ENCODE measurements at regions not wholly inside any gene's neighbourhood (a gene's known extent, or its start where the extent isn't known, plus 50 kb on each side); places are given as distances from the start of the nearest gene placed in this dataset.

GRCh38 chr20:11430652-11431051 lies 487.0 kb upstream of the BTBD3 start:
- DNase-seq: no peak

DNA sequence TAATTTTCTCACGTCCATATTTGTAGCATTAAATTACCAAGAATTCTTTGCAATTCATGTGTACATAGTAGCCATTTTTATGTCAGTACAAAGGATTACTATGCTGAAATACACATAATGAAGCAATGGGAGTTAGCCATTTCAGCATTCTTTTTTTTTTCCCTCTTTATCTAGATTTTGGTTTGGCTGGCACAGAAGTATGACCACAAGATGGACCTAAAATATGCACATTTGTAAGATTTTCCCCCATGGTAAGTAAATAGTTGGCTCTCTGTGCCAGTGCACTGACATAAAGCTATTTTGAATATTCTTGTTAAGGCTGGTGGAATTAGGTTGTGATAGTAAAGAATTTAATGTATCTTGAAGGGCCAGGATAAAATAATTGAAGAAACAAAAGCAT lies 486.1 kb upstream of the BTBD3 start:
- no peak for DNase-seq

GRCh38 chr20:11432407-11432806 lies 485.3 kb upstream of the BTBD3 start:
- no peak for DNase-seq

GRCh38 chr20:11436113-11436905 lies 481.4 kb upstream of the BTBD3 start:
- peak; percentile 52 to 63 for DNase-seq

DNA sequence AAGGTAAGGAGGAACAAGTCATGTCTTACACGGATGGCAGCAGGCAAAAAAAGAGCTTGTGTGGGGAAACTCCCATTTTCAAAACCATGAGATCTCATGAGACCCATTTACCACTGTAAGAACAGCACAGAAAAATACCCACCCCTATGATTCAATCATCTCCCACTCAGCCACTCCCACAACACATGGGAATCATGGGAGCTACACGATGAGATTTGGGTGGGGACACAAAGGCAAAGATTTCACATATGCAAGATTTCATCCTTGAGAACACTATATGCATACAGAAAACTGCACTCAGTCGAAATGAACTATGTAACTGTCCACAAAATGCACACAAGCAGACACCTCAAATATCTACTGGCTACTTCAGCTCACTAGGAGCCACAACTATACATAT lies 480.6 kb upstream of the BTBD3 start:
- DNase-seq: no peak

- no peak for DNase-seq
Observed at GRCh38 chr20:11437611-11438380, 479.9 kb upstream of the BTBD3 start.

GRCh38 chr20:11438412-11438811 lies 479.3 kb upstream of the BTBD3 start:
- DNase-seq: no peak

DNA sequence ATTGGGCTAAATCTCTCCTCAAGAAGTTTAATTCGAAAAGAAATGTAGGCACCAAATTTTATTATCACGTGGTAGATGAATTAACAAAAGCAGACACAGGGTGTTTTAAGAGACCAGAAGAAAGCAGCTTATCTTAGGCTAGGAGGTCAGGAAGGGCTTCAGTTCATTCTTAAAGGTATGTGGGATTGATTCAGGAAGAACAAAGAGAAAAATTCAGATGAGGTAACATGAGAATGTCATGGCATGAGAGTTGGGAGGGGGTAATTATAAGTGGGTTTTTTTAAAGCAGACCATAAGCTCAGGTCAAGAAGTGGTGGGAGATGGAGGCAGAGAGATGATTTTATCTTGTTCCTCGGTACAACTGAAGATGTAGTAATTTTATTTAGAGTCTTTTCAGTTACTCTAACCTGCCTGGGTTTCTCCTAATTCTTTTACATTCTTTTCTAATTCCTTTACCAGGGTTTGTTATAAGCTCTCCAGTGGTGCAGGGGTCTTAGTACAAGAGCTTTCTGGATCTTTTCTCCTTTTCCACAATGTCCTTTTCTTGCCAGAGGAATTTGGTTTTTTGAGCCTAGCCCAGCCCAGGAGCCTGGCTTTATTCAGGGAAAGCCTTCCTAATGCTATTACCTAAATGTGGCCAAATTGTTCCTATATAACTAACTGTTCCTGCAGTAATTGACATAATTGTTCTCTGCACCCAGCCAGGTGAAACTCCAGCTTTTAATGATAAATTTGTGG lies 474.1 kb upstream of the BTBD3 start:
- DNase-seq: no peak

- no peak for DNase-seq
Observed at GRCh38 chr20:11445161-11445560, 472.5 kb upstream of the BTBD3 start.

DNA sequence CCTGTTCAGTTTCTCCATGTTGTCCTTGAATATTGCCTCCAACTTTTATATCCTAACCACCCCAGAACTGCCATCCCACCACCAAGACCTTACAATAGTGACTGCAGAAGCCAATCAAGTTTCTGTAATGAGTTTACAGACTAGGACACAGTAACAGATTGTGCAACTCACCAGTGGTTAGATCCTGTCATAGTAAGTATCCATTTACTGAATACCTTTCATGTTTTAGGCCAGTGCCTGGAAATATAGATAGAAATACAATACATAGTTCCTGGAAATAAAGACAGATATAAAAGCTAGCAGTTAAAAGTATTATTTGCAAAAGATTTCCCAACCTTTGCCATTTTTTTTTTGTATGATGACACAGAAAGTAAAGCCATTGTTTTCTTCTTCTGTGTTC lies 471.8 kb upstream of the BTBD3 start:
- no peak for DNase-seq

GRCh38 chr20:11447371-11448100 lies 470.2 kb upstream of the BTBD3 start:
- no peak for DNase-seq

DNA sequence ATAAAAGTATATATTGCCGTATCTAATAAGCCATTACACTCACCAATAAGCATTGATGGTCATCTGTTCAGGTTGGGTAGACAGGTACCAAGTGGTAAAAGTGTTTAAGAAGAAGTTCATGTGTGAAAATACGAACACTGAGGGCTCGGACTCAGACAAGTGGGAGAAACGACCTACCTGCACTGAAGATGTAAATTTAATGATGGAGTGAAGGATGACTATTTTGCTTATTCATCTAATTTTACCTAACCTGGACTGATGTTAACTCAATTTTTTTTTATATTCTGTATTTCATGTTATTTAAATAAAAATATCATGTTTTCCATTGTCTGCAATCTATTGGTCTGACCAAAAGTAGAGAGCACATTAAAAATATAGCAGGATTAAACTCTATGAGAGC lies 469.1 kb upstream of the BTBD3 start:
- DNase-seq: no peak

DNA sequence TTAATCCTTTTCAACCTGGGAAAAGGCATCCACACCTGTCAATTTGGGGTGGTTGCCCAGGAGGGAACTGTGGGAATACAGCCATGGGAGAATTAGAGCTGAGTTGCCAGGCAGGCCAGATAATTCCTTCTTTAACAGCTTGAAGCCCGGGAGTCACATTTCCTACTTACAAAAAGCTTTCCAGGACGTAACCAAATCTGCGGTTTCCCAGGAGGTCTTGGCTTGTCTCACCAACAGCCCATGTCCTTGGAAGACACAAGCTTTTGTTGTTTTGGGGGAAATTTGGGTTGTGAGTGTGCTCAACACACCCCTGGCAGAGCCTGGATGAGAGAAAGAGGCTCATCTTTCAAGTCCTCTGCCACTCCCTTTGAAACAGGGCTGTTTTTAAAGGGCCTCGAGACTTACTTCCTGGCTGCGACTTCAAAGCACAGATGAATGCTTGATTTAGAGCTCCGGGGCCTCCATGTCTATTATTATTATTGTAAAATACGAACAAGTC lies 465.9 kb upstream of the BTBD3 start:
- no peak for DNase-seq

GRCh38 chr20:11452326-11452725 lies 465.4 kb upstream of the BTBD3 start:
- peak; percentile 65 to 85 for DNase-seq

GRCh38 chr20:11453430-11453829 lies 464.3 kb upstream of the BTBD3 start:
- DNase-seq: peak; percentile 2 to 61

- no peak for DNase-seq
Observed at GRCh38 chr20:11454966-11455799, 462.5 kb upstream of the BTBD3 start.

DNA sequence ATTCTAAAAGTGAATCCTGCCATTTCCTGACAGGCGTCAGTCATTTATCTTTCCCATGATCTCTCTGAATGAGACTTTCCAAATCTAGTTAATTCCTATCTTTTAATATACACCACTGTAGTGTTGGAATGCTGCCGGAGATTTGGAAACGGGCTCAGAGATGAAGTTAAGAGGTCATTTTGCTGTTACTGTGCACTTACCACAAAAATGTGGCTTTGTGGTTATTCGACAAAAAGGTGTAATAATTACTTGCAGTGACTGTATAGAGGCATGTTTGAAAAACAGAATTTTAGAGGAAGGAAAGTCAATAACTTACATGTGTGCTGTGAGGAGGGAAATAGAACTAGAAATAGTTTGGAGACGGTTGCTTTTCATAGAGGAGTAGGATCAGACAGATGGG lies 460.2 kb upstream of the BTBD3 start:
- no peak for DNase-seq

GRCh38 chr20:11459090-11459890 lies 458.4 kb upstream of the BTBD3 start:
- DNase-seq: peak; percentile 6 to 46

DNA sequence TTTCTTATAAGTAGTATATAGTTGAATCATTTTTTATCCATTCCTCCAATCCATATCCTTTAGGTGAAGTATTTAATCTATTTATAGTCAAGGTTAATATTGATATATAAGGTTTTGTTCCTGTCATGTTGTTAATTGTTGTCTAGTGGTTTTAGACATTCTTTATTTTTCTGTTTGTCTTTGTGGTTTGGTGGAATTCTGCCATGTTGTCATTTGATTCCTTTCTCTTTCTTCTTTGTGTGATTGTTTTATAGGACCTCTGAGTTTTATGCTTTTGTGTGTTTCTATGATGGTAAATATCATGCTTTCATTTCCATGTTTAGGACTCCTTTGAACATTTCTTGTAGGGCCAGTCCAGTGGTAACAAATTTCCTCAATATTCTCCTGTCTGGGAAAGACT lies 450.3 kb upstream of the BTBD3 start:
- DNase-seq: no peak

- DNase-seq: no peak
Observed at GRCh38 chr20:11468880-11469279, 448.8 kb upstream of the BTBD3 start.
